ENCODE measurements at regions not wholly inside any gene's neighbourhood (a gene's known extent, or its start where the extent isn't known, plus 50 kb on each side); places are given as distances from the start of the nearest gene placed in this dataset.

- in situ Hi-C loops (cut with MboI; ENCODE audit: low pct_ligation_motif_present in 1 of 4, low pct_unique_long_range_greater_than_20kb in 1 of 4, low sequenced_read_pairs in 3 of 4) = no loop called here
Observed at GRCh38 chr9:80518441-80518840, 946.7 kb downstream of the TLE4 start.

DNA sequence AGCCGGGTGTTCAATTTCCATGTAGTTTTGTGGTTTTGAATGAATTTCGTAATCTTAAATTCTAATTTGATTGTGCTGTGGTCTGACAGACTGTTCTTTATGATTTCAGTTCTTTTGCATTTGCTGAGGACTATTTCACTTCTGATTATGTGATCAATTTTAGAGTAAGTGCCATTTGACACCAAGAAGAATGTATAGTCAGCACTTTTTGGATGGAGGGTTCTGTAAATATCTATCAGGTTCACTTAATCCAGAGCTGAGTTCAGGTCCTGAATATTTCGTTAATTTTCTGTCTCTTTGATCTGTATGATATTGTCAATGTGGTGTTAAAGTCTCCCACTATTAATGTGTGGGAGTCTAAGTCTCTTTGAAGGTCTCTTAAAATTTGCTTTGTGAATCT, 944.9 kb downstream of the TLE4 start:
- intact Hi-C loops (cut with DNase I; ENCODE audit: low total_unique reads) (no loop called here), in situ Hi-C loops (cut with MboI; ENCODE audit: low pct_ligation_motif_present in 1 of 4, low pct_unique_long_range_greater_than_20kb in 1 of 4, low sequenced_read_pairs in 3 of 4) (no loop called here)
- Histone ChIP-seq H3K27ac (no peak overlapping the region), H3K9me3 (no peaks in the 10 kb centered on the region), H3K4me3 (no peak overlapping the region), H3K4me1 (no peaks in the 10 kb centered on the region), H3K27me3 (no peaks in the 10 kb centered on the region), H3K36me3 (no peaks in the 10 kb centered on the region)
- no peak for DNase-seq
- WGBS, 2 donors (ENCODE audit: low coverage in 1 of 2) = 73 to 78% methylated on average over 3 of the region's 3 CpGs
- no peak for TF ChIP-seq POLR2A (IDR thresholded peaks at IDR 0.05)
- TF ChIP-seq, protein P1, sequence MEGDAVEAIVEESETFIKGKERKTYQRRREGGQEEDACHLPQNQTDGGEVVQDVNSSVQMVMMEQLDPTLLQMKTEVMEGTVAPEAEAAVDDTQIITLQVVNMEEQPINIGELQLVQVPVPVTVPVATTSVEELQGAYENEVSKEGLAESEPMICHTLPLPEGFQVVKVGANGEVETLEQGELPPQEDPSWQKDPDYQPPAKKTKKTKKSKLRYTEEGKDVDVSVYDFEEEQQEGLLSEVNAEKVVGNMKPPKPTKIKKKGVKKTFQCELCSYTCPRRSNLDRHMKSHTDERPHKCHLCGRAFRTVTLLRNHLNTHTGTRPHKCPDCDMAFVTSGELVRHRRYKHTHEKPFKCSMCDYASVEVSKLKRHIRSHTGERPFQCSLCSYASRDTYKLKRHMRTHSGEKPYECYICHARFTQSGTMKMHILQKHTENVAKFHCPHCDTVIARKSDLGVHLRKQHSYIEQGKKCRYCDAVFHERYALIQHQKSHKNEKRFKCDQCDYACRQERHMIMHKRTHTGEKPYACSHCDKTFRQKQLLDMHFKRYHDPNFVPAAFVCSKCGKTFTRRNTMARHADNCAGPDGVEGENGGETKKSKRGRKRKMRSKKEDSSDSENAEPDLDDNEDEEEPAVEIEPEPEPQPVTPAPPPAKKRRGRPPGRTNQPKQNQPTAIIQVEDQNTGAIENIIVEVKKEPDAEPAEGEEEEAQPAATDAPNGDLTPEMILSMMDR (IDR thresholded peaks at IDR 0.05) = no peak
- no peak for TF ChIP-seq EP300 (IDR thresholded peaks at IDR 0.05; ENCODE audit: low read depth)
- no peak for TF ChIP-seq POLR2AphosphoS5 (IDR thresholded peaks at IDR 0.05)

More at GRCh38 chr9:80518441-80518840, 946.7 kb downstream of the TLE4 start:
- Histone ChIP-seq H3K36me3 (no peaks in the 10 kb centered on the region), H3K4me3 (no peak overlapping the region), H3K4me1 (no peaks in the 10 kb centered on the region), H3K27me3 (no peaks in the 10 kb centered on the region), H3K9me3 (no peaks in the 10 kb centered on the region), H3K27ac (no peak overlapping the region)
- no peak for DNase-seq
- 87 to 88% methylated on average over 3 of the region's 3 CpGs for WGBS, 2 donors (ENCODE audit: low coverage in 1 of 2)
- TF ChIP-seq EP300 (IDR thresholded peaks at IDR 0.05; ENCODE audit: low read depth) (no peak), POLR2AphosphoS5 (IDR thresholded peaks at IDR 0.05) (no peak), POLR2A (IDR thresholded peaks at IDR 0.05) (no peak)
- TF ChIP-seq, protein P1 (IDR thresholded peaks at IDR 0.05) = no peak
- intact Hi-C loops (cut with DNase I; ENCODE audit: low total_unique reads) = no loop called here

DNA sequence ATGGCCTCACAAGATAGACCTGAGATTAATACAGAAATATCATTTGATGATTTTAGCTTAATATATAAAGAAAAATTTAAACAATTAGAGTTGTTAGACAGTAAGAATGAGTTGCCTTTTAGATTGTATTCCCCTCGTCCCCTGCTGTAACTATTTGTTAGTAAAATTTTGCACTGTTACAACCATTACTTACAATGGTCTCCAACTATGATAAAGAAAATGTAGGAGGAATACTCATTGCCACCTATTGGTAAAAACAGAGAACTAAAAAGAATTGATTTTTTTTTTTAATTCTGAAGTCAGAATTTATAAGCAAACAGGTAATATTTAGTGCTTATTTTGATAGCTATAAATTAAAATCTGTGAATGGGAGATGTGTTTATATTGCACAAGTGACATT, 937.6 kb downstream of the TLE4 start:
- DNase-seq = no peak
- Histone ChIP-seq H3K27me3 (no peaks in the 10 kb centered on the region), H3K27ac (no peak overlapping the region), H3K4me1 (peaks cover 0 to 9% (median 0%) of the 10 kb centered on the region in 4 donors), H3K4me3 (no peak overlapping the region), H3K9me3 (no peaks in the 10 kb centered on the region), H3K36me3 (no peaks in the 10 kb centered on the region)
- intact Hi-C loops (cut with DNase I; ENCODE audit: low total_unique reads) (no loop called here), in situ Hi-C loops (cut with MboI; ENCODE audit: low pct_ligation_motif_present in 1 of 4, low pct_unique_long_range_greater_than_20kb in 1 of 4, low sequenced_read_pairs in 3 of 4) (no loop called here)
- TF ChIP-seq, protein P1 (IDR thresholded peaks at IDR 0.05) = no peak
- TF ChIP-seq EP300 (IDR thresholded peaks at IDR 0.05; ENCODE audit: low read depth) (no peak), POLR2AphosphoS5 (IDR thresholded peaks at IDR 0.05) (no peak), POLR2A (IDR thresholded peaks at IDR 0.05) (no peak)
- 55 to 79% methylated on average over 1 of the region's 1 CpG for WGBS, 2 donors (ENCODE audit: low coverage in 1 of 2)

DNA sequence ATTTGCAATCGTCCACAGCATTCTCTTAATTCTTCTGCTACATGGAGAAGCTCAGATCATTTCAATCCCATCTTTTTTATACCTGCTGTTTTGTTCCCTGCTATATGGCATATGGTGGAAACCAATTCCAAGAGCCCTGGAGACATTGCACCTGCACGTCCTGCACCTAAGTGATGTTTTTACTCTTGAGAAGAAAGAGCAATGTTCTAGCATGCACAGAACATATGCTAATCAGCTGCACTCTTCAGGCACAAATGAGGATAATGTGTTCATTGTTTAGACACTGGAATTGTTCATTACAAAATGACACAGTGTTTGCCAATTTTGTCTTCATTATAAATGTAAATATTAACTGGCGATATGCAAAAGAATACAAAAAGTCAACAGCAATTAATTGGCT, 935.8 kb downstream of the TLE4 start:
- no peaks in the 10 kb centered on the region for H3K27me3 ChIP-seq
- TF ChIP-seq, protein P1 (IDR thresholded peaks at IDR 0.05) = no peak
- TF ChIP-seq EP300 (IDR thresholded peaks at IDR 0.05; ENCODE audit: low read depth) (no peak), POLR2A (IDR thresholded peaks at IDR 0.05) (no peak), POLR2AphosphoS5 (IDR thresholded peaks at IDR 0.05) (no peak)
- 54 to 71% methylated on average over 3 of the region's 3 CpGs for WGBS, 2 donors (ENCODE audit: low coverage in 1 of 2)
- no peaks in the 10 kb centered on the region for H3K36me3 ChIP-seq
- no peak overlapping the region for H3K27ac ChIP-seq
- H3K9me3 ChIP-seq = no peaks in the 10 kb centered on the region
- DNase-seq = no peak
- H3K4me1 ChIP-seq = peaks cover 0 to 20% (median 4%) of the 10 kb centered on the region in 4 donors
- no peak overlapping the region for H3K4me3 ChIP-seq
- intact Hi-C loops (cut with DNase I; ENCODE audit: low total_unique reads) = no loop called here
- in situ Hi-C loops (cut with MboI; ENCODE audit: low pct_ligation_motif_present in 1 of 4, low pct_unique_long_range_greater_than_20kb in 1 of 4, low sequenced_read_pairs in 3 of 4) = no loop called here

All from transverse colon (tissue), 4 donors.